ENCODE measurements at regions not wholly inside any gene's neighbourhood (a gene's known extent, or its start where the extent isn't known, plus 50 kb on each side); places are given as distances from the start of the nearest gene placed in this dataset.

GRCh38 chr4:23348789-23349498 is 540.9 kb downstream of the PPARGC1A start:
- TF ChIP-seq CTCF (CRISPR knock-in tag; IDR thresholded peaks at IDR 0.05) (no peak), PBX3 (CRISPR knock-in tag; IDR thresholded peaks at IDR 0.05; ENCODE audit: borderline replicate concordance) (no peak), EZH2 (conservative IDR thresholded peaks at IDR 0.05; ENCODE audit: low read depth, low read length) (no peak), ARID2 (CRISPR knock-in tag; IDR thresholded peaks at IDR 0.05; ENCODE audit: borderline replicate concordance) (no peak), POLR2A (IDR thresholded peaks at IDR 0.05; ENCODE audit: insufficient read depth in 1 of 2, low read depth in 2 of 2, low read length in 2 of 2) (no peak), ZNF121 (CRISPR knock-in tag; IDR thresholded peaks at IDR 0.05) (no peak), PHB2 (IDR thresholded peaks at IDR 0.05; ENCODE audit: partially characterized antibody) (no peak), HOXA3 (CRISPR knock-in tag; IDR thresholded peaks at IDR 0.05) (no peak), SP1 (IDR thresholded peaks at IDR 0.05) (no peak), SP1 (CRISPR knock-in tag; IDR thresholded peaks at IDR 0.05) (no peak), USF2 (IDR thresholded peaks at IDR 0.05; ENCODE audit: low read depth, low read length) (no peak), USF2 (CRISPR knock-in tag; IDR thresholded peaks at IDR 0.05; ENCODE audit: borderline replicate concordance) (no peak), RFX5 (IDR thresholded peaks at IDR 0.05; ENCODE audit: low read depth, low read length) (no peak), EP300 (IDR thresholded peaks at IDR 0.05; ENCODE audit: low read depth in 2 of 2, low read length in 2 of 2) (no peak), EP300 (CRISPR knock-in tag; IDR thresholded peaks at IDR 0.05; ENCODE audit: borderline replicate concordance) (no peak)

Measured in HepG2 (cell line).